Hepatocyte (in vitro differentiated cells): ENCODE measurements at regions not wholly inside any gene's neighbourhood (a gene's known extent, or its start where the extent isn't known, plus 50 kb on each side); places are given as distances from the start of the nearest gene placed in this dataset.

ENCODE experiments used
- DNase-seq: peaks from one replicate; pipeline ENCODE4 v3.0.0-alpha.2; 2016; ENCODE audit warnings: low spot score
- H2AFZ ChIP-seq: fragments of 200-600 bp; sonication (generic); 2 replicates; pipeline ENCODE4 v1.6.0; 2016; ENCODE audit warnings: antibody characterized with exemption, mild to moderate bottlenecking
- H3K27ac ChIP-seq: fragments of 200-600 bp; sonication (generic); 2 replicates; pipeline ENCODE4 v1.5.1; 2016; ENCODE audit warnings: mild to moderate bottlenecking
- H3K27me3 ChIP-seq: fragments of 200-600 bp; sonication (generic); 2 replicates; pipeline ENCODE4 v1.6.1; 2016
- H3K36me3 ChIP-seq: fragments of 200-600 bp; sonication (generic); replicated peaks from 2 replicates; pipeline ENCODE4 v1.5.1; 2016; ENCODE audit warnings: low read depth; ENCODE audit not compliant: insufficient read depth
- H3K4me1 ChIP-seq: fragments of 200-600 bp; sonication (generic); 2 replicates; pipeline ENCODE4 v1.5.1; 2016; ENCODE audit warnings: mild to moderate bottlenecking, moderate library complexity; ENCODE audit not compliant: insufficient read depth
- H3K4me2 ChIP-seq: fragments of 200-600 bp; sonication (generic); 2 replicates; pipeline ENCODE4 v1.6.0; 2016
- H3K4me3 ChIP-seq: fragments of 200-600 bp; sonication (generic); 2 replicates; pipeline ENCODE4 v1.5.1; 2016; ENCODE audit warnings: mild to moderate bottlenecking
- H3K79me2 ChIP-seq: fragments of 200-600 bp; sonication (generic); 2 replicates; pipeline ENCODE4 v1.6.0; 2017; ENCODE audit warnings: mild to moderate bottlenecking
- H3K9me2 ChIP-seq: fragments of 200-600 bp; sonication (generic); replicated peaks from 2 replicates; pipeline ENCODE4 v1.6.0; 2017; ENCODE audit warnings: mild to moderate bottlenecking; ENCODE audit not compliant: insufficient read depth
- H3K9me3 ChIP-seq: fragments of 200-600 bp; sonication (generic); 2 replicates; pipeline ENCODE4 v1.5.1; 2016; ENCODE audit warnings: low read depth, mild to moderate bottlenecking
- H4K20me1 ChIP-seq: fragments of 200-600 bp; sonication (generic); 2 replicates; pipeline ENCODE4 v1.6.0; 2016; ENCODE audit warnings: mild to moderate bottlenecking; ENCODE audit not compliant: insufficient read depth, poor library complexity, severe bottlenecking
- EZH2 ChIP-seq: fragments of 200-600 bp; sonication (generic); IDR thresholded peaks from 2 replicates; pipeline ENCODE4 v1.6.1; 2016; ENCODE audit warnings: antibody characterized with exemption, mild to moderate bottlenecking, borderline replicate concordance
- EZH2phosphoT487 ChIP-seq: fragments of 200-600 bp; sonication (generic); IDR thresholded peaks from one replicate; pipeline ENCODE4 v1.6.1; 2018; ENCODE audit warnings: antibody characterized with exemption, mild to moderate bottlenecking, low read depth, moderate library complexity; ENCODE audit not compliant: unreplicated experiment, severe bottlenecking
- WGBS: methylation state at CpG from one replicate; pipeline ENCODE4 v1.1.6; 2016; ENCODE audit warnings: low lambda C conversion rate; ENCODE audit errors: missing lambda C conversion rate; 5-methylcytosine and 5-hydroxymethylcytosine counted together
- TF ChIP-seq, protein P1 (sequence below): fragments of 200-600 bp; sonication (generic); IDR thresholded peaks from 2 replicates; pipeline ENCODE4 v1.5.1; 2016; ENCODE audit warnings: antibody characterized with exemption, mild to moderate bottlenecking; ENCODE audit not compliant: poor library complexity

DNA sequence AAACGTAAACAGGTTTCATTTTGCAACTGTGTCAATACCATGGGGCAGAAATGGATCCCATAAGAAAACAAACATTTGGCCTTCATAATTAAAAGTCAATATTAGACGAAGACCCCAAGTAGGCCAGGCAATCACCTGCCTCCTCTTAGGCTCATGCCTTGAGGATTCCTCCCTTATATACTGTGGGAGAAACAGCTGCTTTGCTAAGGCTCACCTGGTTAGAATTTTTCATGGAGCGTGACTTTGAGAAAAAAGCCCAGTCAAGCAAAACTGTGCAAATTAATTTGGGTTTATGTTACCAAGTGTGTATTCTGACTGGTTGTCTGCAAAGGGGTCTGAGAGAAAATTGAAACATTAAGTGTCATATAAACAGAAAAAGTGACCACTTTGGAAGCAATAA, 605.3 kb upstream of the USP24 start:
- H3K27ac ChIP-seq, result no peak overlapping the region
- H3K36me3 ChIP-seq, result no peaks in the 10 kb centered on the region
- no peak overlapping the region for H3K4me3 ChIP-seq
- no peak overlapping the region for H2AFZ ChIP-seq
- no peaks in the 10 kb centered on the region for H3K79me2 ChIP-seq
- H3K4me1 ChIP-seq, result peaks cover 46% of the 10 kb centered on the region
- H3K9me2 ChIP-seq, result no peaks in the 10 kb centered on the region
- no peaks in the 10 kb centered on the region for H4K20me1 ChIP-seq
- DNase-seq, result no peak
- WGBS, result 73% methylated on average over 3 of the region's 3 CpGs
- H3K27me3 ChIP-seq, result no peaks in the 10 kb centered on the region
- no peak for TF ChIP-seq EZH2
- TF ChIP-seq EZH2phosphoT487, result no peak
- TF ChIP-seq, protein P1, sequence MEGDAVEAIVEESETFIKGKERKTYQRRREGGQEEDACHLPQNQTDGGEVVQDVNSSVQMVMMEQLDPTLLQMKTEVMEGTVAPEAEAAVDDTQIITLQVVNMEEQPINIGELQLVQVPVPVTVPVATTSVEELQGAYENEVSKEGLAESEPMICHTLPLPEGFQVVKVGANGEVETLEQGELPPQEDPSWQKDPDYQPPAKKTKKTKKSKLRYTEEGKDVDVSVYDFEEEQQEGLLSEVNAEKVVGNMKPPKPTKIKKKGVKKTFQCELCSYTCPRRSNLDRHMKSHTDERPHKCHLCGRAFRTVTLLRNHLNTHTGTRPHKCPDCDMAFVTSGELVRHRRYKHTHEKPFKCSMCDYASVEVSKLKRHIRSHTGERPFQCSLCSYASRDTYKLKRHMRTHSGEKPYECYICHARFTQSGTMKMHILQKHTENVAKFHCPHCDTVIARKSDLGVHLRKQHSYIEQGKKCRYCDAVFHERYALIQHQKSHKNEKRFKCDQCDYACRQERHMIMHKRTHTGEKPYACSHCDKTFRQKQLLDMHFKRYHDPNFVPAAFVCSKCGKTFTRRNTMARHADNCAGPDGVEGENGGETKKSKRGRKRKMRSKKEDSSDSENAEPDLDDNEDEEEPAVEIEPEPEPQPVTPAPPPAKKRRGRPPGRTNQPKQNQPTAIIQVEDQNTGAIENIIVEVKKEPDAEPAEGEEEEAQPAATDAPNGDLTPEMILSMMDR, result no peak
- no peak overlapping the region for H3K4me2 ChIP-seq
- H3K9me3 ChIP-seq, result no peaks in the 10 kb centered on the region

DNA sequence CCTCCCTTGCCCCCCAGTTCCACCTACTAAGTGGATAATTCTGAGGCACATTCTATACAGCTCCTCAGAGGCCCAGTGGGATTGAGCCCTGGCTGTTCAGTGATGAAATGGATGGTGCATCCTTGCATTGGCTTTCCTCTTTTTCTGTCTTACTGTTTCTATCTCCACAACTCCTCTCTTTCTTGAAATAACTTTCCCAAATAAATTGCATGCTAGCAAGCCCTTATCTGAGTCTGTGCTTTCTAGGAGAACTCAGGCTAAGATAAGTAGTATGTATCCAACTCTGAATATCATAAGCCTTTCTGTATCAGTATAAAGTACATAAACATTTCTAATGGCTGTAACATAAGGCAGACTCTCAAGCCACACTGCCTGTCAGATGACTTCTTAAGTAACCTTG, 603.8 kb upstream of the USP24 start:
- no peak for DNase-seq
- Histone ChIP-seq H3K36me3 (no peaks in the 10 kb centered on the region), H4K20me1 (no peaks in the 10 kb centered on the region), H3K4me1 (peaks cover 34% of the 10 kb centered on the region), H3K9me3 (no peaks in the 10 kb centered on the region), H2AFZ (no peak overlapping the region), H3K79me2 (no peaks in the 10 kb centered on the region), H3K9me2 (no peaks in the 10 kb centered on the region), H3K27me3 (no peaks in the 10 kb centered on the region), H3K27ac (peak overlapping the region; percentile 27), H3K4me3 (no peak overlapping the region), H3K4me2 (no peak overlapping the region)
- TF ChIP-seq EZH2phosphoT487 (no peak), EZH2 (no peak)
- TF ChIP-seq, protein P1, result no peak

DNA sequence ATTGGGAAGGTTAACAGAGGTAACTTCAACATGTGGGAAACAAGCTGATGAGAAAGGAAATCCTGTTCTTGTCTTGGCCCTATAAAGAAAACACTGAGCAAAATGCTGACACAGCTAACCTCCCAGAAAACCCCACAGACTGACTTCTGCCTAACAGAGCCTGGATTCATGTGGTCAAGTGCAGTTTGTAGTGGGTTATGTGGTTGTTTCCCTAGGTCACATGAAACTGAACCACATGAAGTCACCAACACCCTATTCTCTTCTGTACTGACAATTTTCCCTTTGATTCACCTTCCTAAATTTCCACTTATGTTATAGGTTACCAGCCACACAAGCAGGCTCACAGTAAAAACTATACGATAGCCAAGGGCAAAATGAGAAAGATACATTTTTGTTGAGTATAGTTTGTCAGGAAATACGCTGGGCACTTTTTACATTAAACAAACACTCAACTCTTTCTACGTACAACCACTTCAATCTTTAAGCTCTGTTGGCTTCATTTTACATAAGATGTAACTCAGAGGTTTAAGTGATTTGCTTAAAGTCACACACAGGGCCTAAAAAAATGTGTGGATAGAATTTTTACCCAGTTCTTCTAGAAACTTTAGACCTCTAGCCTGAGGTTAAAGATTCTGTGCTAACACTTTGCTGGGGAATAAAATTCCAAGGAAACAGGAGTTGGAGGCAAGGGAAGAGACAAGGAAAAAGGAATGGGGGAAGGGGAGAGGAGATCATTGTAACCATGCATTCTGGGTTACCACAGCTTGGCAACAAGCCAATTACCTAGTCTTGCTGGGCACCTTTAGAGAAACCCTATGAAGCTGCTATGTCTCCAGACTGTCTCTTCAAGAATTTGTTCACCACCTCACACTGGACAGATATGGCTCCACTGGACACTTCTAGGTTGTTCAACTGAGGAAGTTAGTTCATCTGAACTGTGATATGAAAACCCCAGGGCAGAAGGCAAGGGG, 601.6 kb upstream of the USP24 start:
- Histone ChIP-seq H4K20me1 (no peaks in the 10 kb centered on the region), H3K27me3 (no peaks in the 10 kb centered on the region), H2AFZ (no peak overlapping the region), H3K36me3 (no peaks in the 10 kb centered on the region), H3K4me3 (no peak overlapping the region), H3K9me3 (no peaks in the 10 kb centered on the region), H3K27ac (peak overlapping the region; percentile 48), H3K4me2 (no peak overlapping the region), H3K79me2 (no peaks in the 10 kb centered on the region), H3K9me2 (no peaks in the 10 kb centered on the region), H3K4me1 (peaks cover 22% of the 10 kb centered on the region)
- no peak for DNase-seq
- TF ChIP-seq EZH2 (no peak), EZH2phosphoT487 (no peak)
- TF ChIP-seq, protein P1, result no peak
- 55% methylated on average over 3 of the region's 3 CpGs for WGBS
